A549 (cell line): ENCODE measurements at regions not wholly inside any gene's neighbourhood (a gene's known extent, or its start where the extent isn't known, plus 50 kb on each side); places are given as distances from the start of the nearest gene placed in this dataset.

Experiments
- CTCF ChIP-seq: fragments of >200 bp; sonication (Bioruptor Twin); formaldehyde crosslinking; IDR thresholded peaks from 3 replicates; pipeline ENCODE4 v1.5.1; 2016
- EHMT2 ChIP-seq: fragments of 200-600 bp; sonication (generic); IDR thresholded peaks from 2 replicates; pipeline ENCODE4 v1.6.1; 2016; ENCODE audit warnings: antibody characterized with exemption, low read depth, mild to moderate bottlenecking, moderate library complexity
- KDM5A ChIP-seq: fragments of 200-600 bp; sonication (generic); IDR thresholded peaks from 2 replicates; pipeline ENCODE4 v1.6.1; 2016; ENCODE audit warnings: antibody characterized with exemption, mild to moderate bottlenecking
- MAFK ChIP-seq: fragments of 450-650 bp; IDR thresholded peaks from 2 replicates; pipeline ENCODE4 v1.6.1; 2014; ENCODE audit not compliant: partially characterized antibody
- MAZ ChIP-seq: fragments of 150-350 bp; IDR thresholded peaks from 2 replicates; pipeline ENCODE4 v1.6.1; 2014; ENCODE audit warnings: antibody characterized with exemption, low read depth, low read length, borderline replicate concordance
- PBX3 ChIP-seq: IDR thresholded peaks from 2 replicates; pipeline ENCODE4 v1.6.1; 2012
- POLR2A ChIP-seq: IDR thresholded peaks from 2 replicates; pipeline ENCODE4 v1.6.1; 2012; ENCODE audit warnings: mild to moderate bottlenecking, low read length
- POLR2AphosphoS2 ChIP-seq: conservative IDR thresholded peaks from 2 replicates; pipeline ENCODE4 v1.6.1; 2012; ENCODE audit warnings: low read length, improper control_type of control experiment, inconsistent platforms
- TP53 ChIP-seq: fragments of 250-450 bp; sonication (Bioruptor Pico); IDR thresholded peaks from 2 replicates; pipeline ENCODE4 v1.5.0; 2021; ENCODE audit warnings: mild to moderate bottlenecking, moderate library complexity
- ZFP36 ChIP-seq: fragments of 450-650 bp; IDR thresholded peaks from 2 replicates; pipeline ENCODE4 v1.6.1; 2014; ENCODE audit warnings: borderline replicate concordance; ENCODE audit not compliant: partially characterized antibody

GRCh38 chr10:121131014-121131413, 279.9 kb downstream of the WDR11 start:
- TF ChIP-seq CTCF (no peak), PBX3 (no peak), MAZ (no peak), EHMT2 (no peak), POLR2AphosphoS2 (no peak), POLR2A (no peak), MAFK (no peak), TP53 (CRISPR knock-in tag) (no peak), ZFP36 (no peak), KDM5A (no peak)
